Psoas muscle (tissue), 7 donors: ENCODE measurements at regions not wholly inside any gene's neighbourhood (a gene's known extent, or its start where the extent isn't known, plus 50 kb on each side); places are given as distances from the start of the nearest gene placed in this dataset.

Source experiments
- ATAC-seq, 4 donors: fragments of 200-7000 bp; cut with Tn5 transposase; one replicate each; pipeline ENCODE4 v1.9.1; 2020; ENCODE audit warnings: moderate library complexity in 3 of 4, mild to moderate bottlenecking in 2 of 4
- DNase-seq, 2 donors: peaks; one replicate each; pipeline ENCODE4 v3.0.0-alpha.2; 2020
- H3K27ac ChIP-seq: fragments of 200-600 bp; one replicate; pipeline ENCODE4 v1.8.0; 2022
- H3K27me3 ChIP-seq, 3 donors: fragments of 200-600 bp in 1 of 3; one replicate each; pipeline versions ENCODE4 v1.6.1 to v1.8.0; 2013 to 2022; ENCODE audit warnings: low read length in 2 of 3, mild to moderate bottlenecking in 2 of 3, moderate library complexity in 1 of 3; ENCODE audit not compliant: insufficient read depth in 3 of 3
- H3K36me3 ChIP-seq, 2 donors: fragments of 200-600 bp in 1 of 2; one replicate each; pipeline versions ENCODE4 v1.6.1 to v1.8.0; 2013 to 2022; ENCODE audit warnings: low read depth in 1 of 2, mild to moderate bottlenecking in 1 of 2, moderate library complexity in 1 of 2; ENCODE audit not compliant: insufficient read depth in 1 of 2
- H3K4me1 ChIP-seq: fragments of 200-600 bp; one replicate; pipeline ENCODE4 v1.8.0; 2022
- H3K4me3 ChIP-seq: fragments of 200-600 bp; one replicate; pipeline ENCODE4 v1.8.0; 2022; ENCODE audit warnings: mild to moderate bottlenecking
- H3K9me3 ChIP-seq: fragments of 200-600 bp; one replicate; pipeline ENCODE4 v1.8.0; 2022
- WGBS, 3 donors: extraction: QIAGEN DNeasy Blood & Tissue Kit; methylation state at CpG; one replicate each; pipeline versions ENCODE4 v1.1.6 to v1.1.7; 2013; 5-methylcytosine and 5-hydroxymethylcytosine counted together
- intact Hi-C, 2 donors: fragments of 100-400 bp; cut with DNase I; formaldehyde crosslinking; loops; one replicate each; pipeline versions ENCODE4 v1.11.0 to v1.14.2; 2022
- TF ChIP-seq, protein P1 (sequence below): fragments of 200-600 bp; IDR thresholded peaks from one replicate; pipeline ENCODE4 v1.8.0; 2022; ENCODE audit warnings: antibody characterized with exemption
- donor health status: healthy with polysubstance abuse.
- donor health status: DM: no; HTN: no; CAD: no; lungs with moderate emphysema.
- donor health status: Bipolar disorder and iron deficiency.
- donor health status: healthy.
- donor health status: DM: yes; HTN: yes; CAD: no.
- donor health status: DM: no; HTN: no; CAD: no.
- donor health status: DM: yes; HTN: yes; CAD: no.

DNA sequence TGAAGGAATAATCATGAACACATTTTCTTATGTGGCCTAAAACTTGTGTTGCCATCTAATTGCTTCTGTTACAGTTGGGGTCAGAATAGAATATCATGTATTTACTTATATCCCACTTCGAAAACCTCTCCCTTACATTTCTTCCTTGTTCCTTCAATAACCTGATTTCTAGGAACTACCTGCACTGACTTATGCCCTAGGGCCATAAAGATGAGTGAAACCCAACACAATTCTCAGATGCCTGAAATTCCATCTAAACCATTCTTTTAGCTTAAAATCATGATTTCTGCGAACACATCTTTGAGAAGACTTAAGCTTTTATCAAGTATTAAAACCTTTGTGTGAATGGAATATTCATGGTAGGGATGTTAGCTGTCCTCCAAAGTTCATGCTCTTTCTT lies 142.7 kb downstream of the SNAPC1 start:
- ATAC-seq, result no peak

GRCh38 chr14:61911574-61911973 lies 149.4 kb downstream of the SNAPC1 start:
- ATAC-seq, result no peak
- no peaks in the 10 kb centered on the region for H3K9me3 ChIP-seq
- no peak for DNase-seq
- H3K4me3 ChIP-seq, result no peak overlapping the region
- TF ChIP-seq, protein P1, sequence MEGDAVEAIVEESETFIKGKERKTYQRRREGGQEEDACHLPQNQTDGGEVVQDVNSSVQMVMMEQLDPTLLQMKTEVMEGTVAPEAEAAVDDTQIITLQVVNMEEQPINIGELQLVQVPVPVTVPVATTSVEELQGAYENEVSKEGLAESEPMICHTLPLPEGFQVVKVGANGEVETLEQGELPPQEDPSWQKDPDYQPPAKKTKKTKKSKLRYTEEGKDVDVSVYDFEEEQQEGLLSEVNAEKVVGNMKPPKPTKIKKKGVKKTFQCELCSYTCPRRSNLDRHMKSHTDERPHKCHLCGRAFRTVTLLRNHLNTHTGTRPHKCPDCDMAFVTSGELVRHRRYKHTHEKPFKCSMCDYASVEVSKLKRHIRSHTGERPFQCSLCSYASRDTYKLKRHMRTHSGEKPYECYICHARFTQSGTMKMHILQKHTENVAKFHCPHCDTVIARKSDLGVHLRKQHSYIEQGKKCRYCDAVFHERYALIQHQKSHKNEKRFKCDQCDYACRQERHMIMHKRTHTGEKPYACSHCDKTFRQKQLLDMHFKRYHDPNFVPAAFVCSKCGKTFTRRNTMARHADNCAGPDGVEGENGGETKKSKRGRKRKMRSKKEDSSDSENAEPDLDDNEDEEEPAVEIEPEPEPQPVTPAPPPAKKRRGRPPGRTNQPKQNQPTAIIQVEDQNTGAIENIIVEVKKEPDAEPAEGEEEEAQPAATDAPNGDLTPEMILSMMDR, result no peak
- no peaks in the 10 kb centered on the region for H3K4me1 ChIP-seq
- peaks cover 0 to 6% (median 0%) of the 10 kb centered on the region in 3 donors for H3K27me3 ChIP-seq
- no peak overlapping the region for H3K27ac ChIP-seq
- no peaks in the 10 kb centered on the region for H3K36me3 ChIP-seq
- intact Hi-C loops, result no loop called here
- 38 to 41% (median 40%) methylated on average over 4 of the region's 4 CpGs for WGBS, 3 donors

More for the DNA sequence above, 142.7 kb downstream of the SNAPC1 start:
- Histone ChIP-seq H3K9me3 (no peaks in the 10 kb centered on the region), H3K27me3 (no peaks in the 10 kb centered on the region), H3K27ac (no peak overlapping the region), H3K4me3 (no peak overlapping the region), H3K36me3 (no peaks in the 10 kb centered on the region), H3K4me1 (no peaks in the 10 kb centered on the region)
- intact Hi-C loops, result no loop called here
- DNase-seq, result no peak
- 68 to 94% (median 94%) methylated on average over 2 of the region's 2 CpGs for WGBS, 3 donors
- TF ChIP-seq, protein P1, result no peak

- WGBS, 3 donors, result 57 to 66% (median 60%) methylated on average over 2 of the region's 2 CpGs
- TF ChIP-seq, protein P1, result no peak
- no peaks in the 10 kb centered on the region for H3K36me3 ChIP-seq
- no peak overlapping the region for H3K27ac ChIP-seq
- ATAC-seq, result no peak
- intact Hi-C loops, result no loop called here
- H3K27me3 ChIP-seq, result peaks cover 0 to 7% (median 2%) of the 10 kb centered on the region in 3 donors
- H3K4me3 ChIP-seq, result no peak overlapping the region
- H3K9me3 ChIP-seq, result no peaks in the 10 kb centered on the region
- DNase-seq, result no peak
- H3K4me1 ChIP-seq, result no peaks in the 10 kb centered on the region
Measured at GRCh38 chr14:61918998-61919397, 156.8 kb downstream of the SNAPC1 start.

DNA sequence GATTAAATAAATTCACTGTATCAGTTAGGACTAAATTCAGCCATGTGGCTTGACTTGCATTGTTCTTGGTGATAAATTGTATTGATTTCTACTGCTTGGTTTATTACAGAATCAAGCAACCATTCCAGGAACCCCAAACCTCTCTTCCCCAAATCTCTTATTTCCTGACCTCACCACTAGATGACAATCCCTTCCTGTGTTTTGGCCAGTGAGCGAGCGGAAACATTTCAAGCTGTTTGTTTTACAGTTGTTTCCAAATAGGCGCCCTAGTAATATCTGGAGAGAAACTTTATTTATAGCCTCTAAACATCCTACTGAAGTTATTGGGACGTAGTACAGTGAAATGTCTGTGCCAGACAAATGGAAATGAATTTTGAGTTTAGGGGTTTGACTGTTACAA lies 161.1 kb downstream of the SNAPC1 start:
- no peaks in the 10 kb centered on the region for H3K4me1 ChIP-seq
- no peaks in the 10 kb centered on the region for H3K9me3 ChIP-seq
- H3K27me3 ChIP-seq, result peaks cover 1 to 7% (median 3%) of the 10 kb centered on the region in 3 donors
- 39 to 40% (median 39%) methylated on average over 4 of the region's 4 CpGs for WGBS, 3 donors
- ATAC-seq (no peak), DNase-seq (no peak)
- H3K4me3 ChIP-seq, result no peak overlapping the region
- no peak overlapping the region for H3K27ac ChIP-seq
- intact Hi-C loops, result no loop called here
- TF ChIP-seq, protein P1, result no peak
- H3K36me3 ChIP-seq, result no peaks in the 10 kb centered on the region

- Histone ChIP-seq H3K27me3 (peaks cover under 1 to 9% (median 1%) of the 10 kb centered on the region in 3 donors), H3K4me1 (no peaks in the 10 kb centered on the region), H3K27ac (no peak overlapping the region), H3K9me3 (no peaks in the 10 kb centered on the region), H3K36me3 (no peaks in the 10 kb centered on the region), H3K4me3 (no peak overlapping the region)
- 31 to 42% (median 41%) methylated on average over 5 of the region's 5 CpGs for WGBS, 3 donors
- DNase-seq (no peak), ATAC-seq (no peak)
- TF ChIP-seq, protein P1, result no peak
- intact Hi-C loops, result no loop called here
Measured at GRCh38 chr14:61925043-61925442, 162.8 kb downstream of the SNAPC1 start.
